ENCODE measurements at regions not wholly inside any gene's neighbourhood (a gene's known extent, or its start where the extent isn't known, plus 50 kb on each side); places are given as distances from the start of the nearest gene placed in this dataset.

DNA sequence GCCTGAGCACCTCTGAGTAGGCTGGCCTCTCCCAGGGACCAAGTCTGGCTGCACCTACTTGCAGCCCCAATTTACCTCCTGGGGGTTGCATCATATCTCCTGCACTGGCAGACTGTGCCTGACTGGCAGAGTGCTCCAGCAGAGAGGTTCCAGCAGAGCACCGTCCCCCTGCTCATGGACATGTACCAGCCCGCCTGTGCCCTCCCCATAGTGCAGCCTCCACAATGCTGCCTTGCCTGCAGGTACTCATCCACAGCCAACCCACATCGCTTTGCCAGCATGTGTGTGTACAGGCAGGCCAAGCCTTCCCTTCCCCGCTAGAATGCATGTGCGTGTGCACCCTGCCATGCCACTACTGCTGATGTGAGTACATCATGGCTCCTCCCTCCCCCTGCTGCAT lies 105.5 kb upstream of the NPSR1 start:
- H3K4me1 ChIP-seq (ENCODE audit: insufficient read depth, low read length) = no peaks in the 10 kb centered on the region
- H3K4ac ChIP-seq (ENCODE audit: low read depth, low read length) = no peak overlapping the region
- H4K8ac ChIP-seq (replicated peaks; ENCODE audit: insufficient read length, low read depth, low read length) = no peak overlapping the region
- WGBS (ENCODE audit: extremely low coverage, insufficient read length, low lambda C conversion rate) = no CpG with 5 or more reads among the region's 5 CpGs
- no peak overlapping the region for H2BK12ac ChIP-seq (ENCODE audit: insufficient read length, low read depth, low read length)
- no peak overlapping the region for H3K4me2 ChIP-seq (ENCODE audit: insufficient read depth, insufficient read length, low read length)
- H3K4me3 Mint-ChIP-seq = no peak overlapping the region; a peak in 1 of 5 replicates
- no peaks in the 10 kb centered on the region for H3K23me2 ChIP-seq (ENCODE audit: insufficient read length, low read depth, low read length, poor library complexity, severe bottlenecking)
- TF ChIP-seq, protein P1, sequence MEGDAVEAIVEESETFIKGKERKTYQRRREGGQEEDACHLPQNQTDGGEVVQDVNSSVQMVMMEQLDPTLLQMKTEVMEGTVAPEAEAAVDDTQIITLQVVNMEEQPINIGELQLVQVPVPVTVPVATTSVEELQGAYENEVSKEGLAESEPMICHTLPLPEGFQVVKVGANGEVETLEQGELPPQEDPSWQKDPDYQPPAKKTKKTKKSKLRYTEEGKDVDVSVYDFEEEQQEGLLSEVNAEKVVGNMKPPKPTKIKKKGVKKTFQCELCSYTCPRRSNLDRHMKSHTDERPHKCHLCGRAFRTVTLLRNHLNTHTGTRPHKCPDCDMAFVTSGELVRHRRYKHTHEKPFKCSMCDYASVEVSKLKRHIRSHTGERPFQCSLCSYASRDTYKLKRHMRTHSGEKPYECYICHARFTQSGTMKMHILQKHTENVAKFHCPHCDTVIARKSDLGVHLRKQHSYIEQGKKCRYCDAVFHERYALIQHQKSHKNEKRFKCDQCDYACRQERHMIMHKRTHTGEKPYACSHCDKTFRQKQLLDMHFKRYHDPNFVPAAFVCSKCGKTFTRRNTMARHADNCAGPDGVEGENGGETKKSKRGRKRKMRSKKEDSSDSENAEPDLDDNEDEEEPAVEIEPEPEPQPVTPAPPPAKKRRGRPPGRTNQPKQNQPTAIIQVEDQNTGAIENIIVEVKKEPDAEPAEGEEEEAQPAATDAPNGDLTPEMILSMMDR (conservative IDR thresholded peaks at IDR 0.05) = no peak
- DNase-seq = no peak
- no peak overlapping the region for H3K27ac ChIP-seq (ENCODE audit: insufficient read length, low read depth, low read length)
- no peak overlapping the region for H2AK5ac ChIP-seq (ENCODE audit: insufficient read length, low read length)
- no peak overlapping the region for H4K91ac ChIP-seq (ENCODE audit: insufficient read length, low read depth, low read length)
- no peak overlapping the region for H3K27ac Mint-ChIP-seq
- no peak overlapping the region for H2BK120ac ChIP-seq (ENCODE audit: low read depth, low read length, poor library complexity, severe bottlenecking)
- H3T11ph ChIP-seq (ENCODE audit: low read length) = no peak overlapping the region
- no peaks in the 10 kb centered on the region; a peak in 1 of 4 replicates for H3K4me1 Mint-ChIP-seq
- no peak overlapping the region; the same call in 1 of the 2 replicates for H3K14ac ChIP-seq (ENCODE audit: insufficient read depth, low read length)
- H3K27me3 Mint-ChIP-seq (ENCODE audit: low read depth) = no peaks in the 10 kb centered on the region; the same call in 1 of the 2 replicates
- H2AFZ ChIP-seq (ENCODE audit: low read length) = no peak overlapping the region
- H3K79me1 ChIP-seq (ENCODE audit: insufficient read depth, low read depth, low read length, poor library complexity, severe bottlenecking) = no peaks in the 10 kb centered on the region
- no peaks in the 10 kb centered on the region for H3K9me3 ChIP-seq (ENCODE audit: control insufficient read depth, low read depth, low read length)
- no peak overlapping the region for H4K5ac ChIP-seq (ENCODE audit: insufficient read length, low read depth, low read length)
- no peak overlapping the region for H3K56ac ChIP-seq (ENCODE audit: insufficient read length, low read depth, low read length)
- H2BK20ac ChIP-seq (ENCODE audit: low read depth, low read length, poor library complexity, severe bottlenecking) = no peak overlapping the region
- H3K36me3 Mint-ChIP-seq (ENCODE audit: insufficient read depth in 1 of 3, low read depth in 3 of 3) = peaks cover 2 to 14% (median 4%) of the 10 kb centered on the region in 3 experiments; a peak in 5 of 7 replicates
- no peak overlapping the region for H3K18ac ChIP-seq (ENCODE audit: insufficient read length, low read depth, low read length)
- no peak overlapping the region for H3K9ac ChIP-seq (ENCODE audit: extremely low read depth, insufficient read length, low read length)
- H3K27me3 ChIP-seq (ENCODE audit: insufficient read depth, low read length) = no peaks in the 10 kb centered on the region
- H3K23ac ChIP-seq (ENCODE audit: insufficient read length, low read depth, low read length) = no peak overlapping the region
- H3K79me2 ChIP-seq (ENCODE audit: insufficient read depth, low read length) = no peaks in the 10 kb centered on the region
- no peaks in the 10 kb centered on the region for H4K20me1 ChIP-seq (ENCODE audit: control insufficient read depth, insufficient read depth, insufficient read length)
- H2BK5ac ChIP-seq (ENCODE audit: insufficient read length, low read length) = no peak overlapping the region
- peaks cover 20 to 39% of the 10 kb centered on the region in 2 experiments for H3K9me3 Mint-ChIP-seq
- H2BK15ac ChIP-seq (ENCODE audit: low read depth, low read length) = no peak overlapping the region

All from H9 (cell line).